Panc1 (cell line): ENCODE measurements at regions not wholly inside any gene's neighbourhood (a gene's known extent, or its start where the extent isn't known, plus 50 kb on each side); places are given as distances from the start of the nearest gene placed in this dataset.

ENCODE experiments used
- CTCF ChIP-seq: fragments of 450-650 bp; IDR thresholded peaks from 2 replicates; pipeline ENCODE4 v1.5.1; 2017; ENCODE audit warnings: mild to moderate bottlenecking
- POLR2AphosphoS5 ChIP-seq: IDR thresholded peaks from 2 replicates; pipeline ENCODE4 v1.6.1; 2012; ENCODE audit warnings: mild to moderate bottlenecking, low read depth, low read length, moderate library complexity

- TF ChIP-seq CTCF (no peak), POLR2AphosphoS5 (no peak)
Measured at GRCh38 chr15:54859982-54860381, 336.8 kb downstream of the RSL24D1 start.
